SK-N-SH (cell line): ENCODE measurements at regions not wholly inside any gene's neighbourhood (a gene's known extent, or its start where the extent isn't known, plus 50 kb on each side); places are given as distances from the start of the nearest gene placed in this dataset.

Source experiments
- CTCF ChIA-PET: fragments of 300-600, 350-600 bp; formaldehyde crosslinking; extraction: SDS; loops from one replicate; lab custom pipeline; 2021; lab: Yijun Ruan, JAX
- POLR2A ChIA-PET: fragments of 350-600 bp; sonication (Branson Sonifier 250); formaldehyde crosslinking; extraction: SDS; loops from one replicate; lab custom pipeline; 2020; ENCODE audit warnings: antibody characterized with exemption, inconsistent platforms; lab: Yijun Ruan, JAX
- DNase-seq: peaks from one replicate; pipeline ENCODE4 v3.0.0; 2012
- H2AFZ ChIP-seq: fragments of 200-600 bp; sonication (generic); 2 replicates; pipeline ENCODE4 v1.8.1; 2016; ENCODE audit warnings: antibody characterized with exemption, mild to moderate bottlenecking, low read depth
- H3F3A ChIP-seq: fragments of 200-600 bp; sonication (generic); replicated peaks from 2 replicates; pipeline ENCODE3; 2016; ENCODE audit warnings: antibody characterized with exemption, mild to moderate bottlenecking; ENCODE audit not compliant: insufficient read depth
- H3K27ac ChIP-seq, 2 experiments: fragments of 200-500 bp in 1 of 2; fragments of 200-600 bp in 1 of 2; sonication (Bioruptor generic) in 1 of 2; sonication (generic), shearing (Covaris generic) in 1 of 2; 2 replicates each; pipeline versions ENCODE4 v1.5.1 to v1.6.1; 2014 to 2016; ENCODE audit warnings: low read depth in 2 of 2, inconsistent platforms in 1 of 2, low read length in 1 of 2, mild to moderate bottlenecking in 1 of 2, mixed read lengths in 1 of 2
- H3K27me3 ChIP-seq: fragments of 200-600 bp; sonication (generic), shearing (Covaris generic); 2 replicates; pipeline ENCODE4 v1.6.1; 2016; ENCODE audit warnings: mixed run types; ENCODE audit not compliant: insufficient read depth
- H3K36me3 ChIP-seq, 2 experiments: fragments of 200-500 bp in 1 of 2; fragments of 200-600 bp in 1 of 2; sonication (Bioruptor generic) in 1 of 2; sonication (generic) in 1 of 2; replicated peaks in 1 of 2; 2 replicates each; pipeline versions ENCODE3 to v1.5.1; 2014 to 2016; ENCODE audit warnings: low read length in 1 of 2, mild to moderate bottlenecking in 1 of 2; ENCODE audit not compliant: insufficient read depth in 2 of 2, control insufficient read depth in 1 of 2
- H3K4me1 ChIP-seq, 2 experiments: fragments of 200-500 bp in 1 of 2; fragments of 200-600 bp in 1 of 2; sonication (Bioruptor generic) in 1 of 2; sonication (generic), shearing (Covaris generic) in 1 of 2; 2 replicates each; pipeline versions ENCODE4 v1.5.1 to v1.6.1; 2014 to 2016; ENCODE audit warnings: low read depth in 1 of 2, low read length in 1 of 2, mixed run types in 1 of 2; ENCODE audit not compliant: insufficient read depth in 2 of 2, control insufficient read depth in 1 of 2
- H3K4me2 ChIP-seq: fragments of 200-600 bp; sonication (generic), shearing (Covaris generic); 2 replicates; pipeline ENCODE4 v1.6.1; 2017; ENCODE audit warnings: mixed run types
- H3K4me3 ChIP-seq, 2 experiments: fragments of 200-500 bp in 1 of 2; fragments of 200-600 bp in 1 of 2; sonication (Bioruptor generic) in 1 of 2; sonication (generic), shearing (Covaris generic) in 1 of 2; 2 replicates each; pipeline versions ENCODE4 v1.5.1 to v1.8.1; 2014 to 2016; ENCODE audit warnings: low read depth in 2 of 2, inconsistent platforms in 1 of 2, low read length in 1 of 2, mild to moderate bottlenecking in 1 of 2, mixed read lengths in 1 of 2, moderate library complexity in 1 of 2
- H3K79me2 ChIP-seq: fragments of 200-600 bp; sonication (generic); 2 replicates; pipeline ENCODE4 v1.8.1; 2017; ENCODE audit warnings: mild to moderate bottlenecking; ENCODE audit not compliant: insufficient read depth
- H3K9ac ChIP-seq: fragments of 200-600 bp; sonication (generic); 2 replicates; pipeline ENCODE4 v1.6.1; 2017; ENCODE audit warnings: mixed run types
- H3K9me2 ChIP-seq: fragments of 200-600 bp; sonication (generic); 2 replicates; pipeline ENCODE4 v1.6.1; 2017; ENCODE audit warnings: mixed run types
- H3K9me3 ChIP-seq: fragments of 200-600 bp; sonication (generic); 2 replicates; pipeline ENCODE4 v1.6.1; 2017; ENCODE audit warnings: mixed run types, mild to moderate bottlenecking, moderate library complexity
- H4K20me1 ChIP-seq: fragments of 200-600 bp; sonication (generic); 2 replicates; pipeline ENCODE4 v1.6.1; 2017; ENCODE audit warnings: mild to moderate bottlenecking, mixed run types; ENCODE audit not compliant: insufficient read depth
- CHD2 ChIP-seq: fragments of 150-350 bp; IDR thresholded peaks from 2 replicates; pipeline ENCODE4 v1.6.1; 2018; ENCODE audit warnings: low read length; ENCODE audit not compliant: partially characterized antibody
- ELF1 ChIP-seq: IDR thresholded peaks from 2 replicates; pipeline ENCODE4 v1.4.0; 2012
- EP300 ChIP-seq, 2 experiments: IDR thresholded peaks; 2 replicates each; pipeline versions ENCODE4 v1.4.0 to v1.6.1; 2012; ENCODE audit warnings: borderline replicate concordance in 1 of 2, low read depth in 1 of 2, low read length in 1 of 2
- EZH2phosphoT487 ChIP-seq: fragments of 200-600 bp; sonication (generic); IDR thresholded peaks from 2 replicates; pipeline ENCODE4 v1.6.1; 2017; ENCODE audit warnings: low read depth, mixed run types, mild to moderate bottlenecking, antibody characterized with exemption, moderate library complexity, borderline replicate concordance
- FOSL2 ChIP-seq: IDR thresholded peaks from 2 replicates; pipeline ENCODE4 v1.4.0; 2012; ENCODE audit warnings: low read depth, mild to moderate bottlenecking, moderate library complexity, borderline replicate concordance
- GABPA ChIP-seq: IDR thresholded peaks from 2 replicates; pipeline ENCODE4 v1.4.0; 2012; ENCODE audit warnings: low read depth, mild to moderate bottlenecking
- GATA2 ChIP-seq: sonication (generic); formaldehyde crosslinking; IDR thresholded peaks from 2 replicates; pipeline ENCODE4 v1.5.0; 2020; ENCODE audit warnings: mild to moderate bottlenecking, missing genetic modification reagents
- MAX ChIP-seq: IDR thresholded peaks from 2 replicates; pipeline ENCODE4 v1.4.0; 2012; ENCODE audit warnings: low read depth
- MEF2A ChIP-seq: IDR thresholded peaks from 2 replicates; pipeline ENCODE4 v1.4.0; 2012; ENCODE audit warnings: low read depth, borderline replicate concordance
- MXI1 ChIP-seq: IDR thresholded peaks from 2 replicates; pipeline ENCODE4 v1.6.1; 2012; ENCODE audit warnings: mild to moderate bottlenecking, low read depth, low read length, improper control_type of control experiment
- NFIC ChIP-seq: IDR thresholded peaks from 2 replicates; pipeline ENCODE4 v1.4.0; 2012; ENCODE audit warnings: borderline replicate concordance
- NRF1 ChIP-seq: IDR thresholded peaks from 2 replicates; pipeline ENCODE4 v1.6.1; 2012; ENCODE audit warnings: low read depth, mild to moderate bottlenecking, low read length
- PBX3 ChIP-seq: IDR thresholded peaks from 2 replicates; pipeline ENCODE4; 2012
- POLR2AphosphoS5 ChIP-seq: IDR thresholded peaks from 2 replicates; pipeline ENCODE4 v1.6.1; 2012; ENCODE audit warnings: low read depth, low read length
- RAD21 ChIP-seq: IDR thresholded peaks from 2 replicates; pipeline ENCODE4 v1.6.1; 2012; ENCODE audit warnings: mild to moderate bottlenecking, low read length
- TAF1 ChIP-seq: IDR thresholded peaks from 2 replicates; pipeline ENCODE4 v1.6.1; 2012; ENCODE audit warnings: low read depth, mild to moderate bottlenecking, low read length, moderate library complexity, borderline replicate concordance
- USF1 ChIP-seq: IDR thresholded peaks from 2 replicates; pipeline ENCODE4 v1.4.0; 2012; ENCODE audit warnings: low read depth, borderline replicate concordance
- USF2 ChIP-seq: fragments of 150-350 bp; IDR thresholded peaks from 2 replicates; pipeline ENCODE4 v1.6.1; 2017; ENCODE audit warnings: antibody characterized with exemption, low read length, low read depth, borderline replicate concordance
- WGBS: methylation state at CpG from one replicate; pipeline ENCODE4 v1.1.6; 2017; ENCODE audit warnings: low lambda C conversion rate; 5-methylcytosine and 5-hydroxymethylcytosine counted together
- TF ChIP-seq, protein P1 (sequence below): IDR thresholded peaks from 2 replicates; pipeline ENCODE4 v1.6.1; 2012; ENCODE audit warnings: mild to moderate bottlenecking, low read depth, low read length, moderate library complexity
- TF ChIP-seq, protein P2 (sequence below): fragments of 150-350 bp; IDR thresholded peaks from 2 replicates; pipeline ENCODE4 v1.6.1; 2016; ENCODE audit warnings: mild to moderate bottlenecking, low read depth, low read length

- H3K4me1 ChIP-seq = peaks cover 29 to 38% of the 10 kb centered on the region in 2 experiments
- TF ChIP-seq PBX3 (peak; percentile 48; the same call in 1 of the 2 replicates), TAF1 (no peak), ELF1 (no peak), MEF2A (no peak), NFIC (no peak), MAX (no peak), POLR2AphosphoS5 (no peak)
- TF ChIP-seq, protein P1, sequence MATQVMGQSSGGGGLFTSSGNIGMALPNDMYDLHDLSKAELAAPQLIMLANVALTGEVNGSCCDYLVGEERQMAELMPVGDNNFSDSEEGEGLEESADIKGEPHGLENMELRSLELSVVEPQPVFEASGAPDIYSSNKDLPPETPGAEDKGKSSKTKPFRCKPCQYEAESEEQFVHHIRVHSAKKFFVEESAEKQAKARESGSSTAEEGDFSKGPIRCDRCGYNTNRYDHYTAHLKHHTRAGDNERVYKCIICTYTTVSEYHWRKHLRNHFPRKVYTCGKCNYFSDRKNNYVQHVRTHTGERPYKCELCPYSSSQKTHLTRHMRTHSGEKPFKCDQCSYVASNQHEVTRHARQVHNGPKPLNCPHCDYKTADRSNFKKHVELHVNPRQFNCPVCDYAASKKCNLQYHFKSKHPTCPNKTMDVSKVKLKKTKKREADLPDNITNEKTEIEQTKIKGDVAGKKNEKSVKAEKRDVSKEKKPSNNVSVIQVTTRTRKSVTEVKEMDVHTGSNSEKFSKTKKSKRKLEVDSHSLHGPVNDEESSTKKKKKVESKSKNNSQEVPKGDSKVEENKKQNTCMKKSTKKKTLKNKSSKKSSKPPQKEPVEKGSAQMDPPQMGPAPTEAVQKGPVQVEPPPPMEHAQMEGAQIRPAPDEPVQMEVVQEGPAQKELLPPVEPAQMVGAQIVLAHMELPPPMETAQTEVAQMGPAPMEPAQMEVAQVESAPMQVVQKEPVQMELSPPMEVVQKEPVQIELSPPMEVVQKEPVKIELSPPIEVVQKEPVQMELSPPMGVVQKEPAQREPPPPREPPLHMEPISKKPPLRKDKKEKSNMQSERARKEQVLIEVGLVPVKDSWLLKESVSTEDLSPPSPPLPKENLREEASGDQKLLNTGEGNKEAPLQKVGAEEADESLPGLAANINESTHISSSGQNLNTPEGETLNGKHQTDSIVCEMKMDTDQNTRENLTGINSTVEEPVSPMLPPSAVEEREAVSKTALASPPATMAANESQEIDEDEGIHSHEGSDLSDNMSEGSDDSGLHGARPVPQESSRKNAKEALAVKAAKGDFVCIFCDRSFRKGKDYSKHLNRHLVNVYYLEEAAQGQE = no peak
- TF ChIP-seq, protein P2, sequence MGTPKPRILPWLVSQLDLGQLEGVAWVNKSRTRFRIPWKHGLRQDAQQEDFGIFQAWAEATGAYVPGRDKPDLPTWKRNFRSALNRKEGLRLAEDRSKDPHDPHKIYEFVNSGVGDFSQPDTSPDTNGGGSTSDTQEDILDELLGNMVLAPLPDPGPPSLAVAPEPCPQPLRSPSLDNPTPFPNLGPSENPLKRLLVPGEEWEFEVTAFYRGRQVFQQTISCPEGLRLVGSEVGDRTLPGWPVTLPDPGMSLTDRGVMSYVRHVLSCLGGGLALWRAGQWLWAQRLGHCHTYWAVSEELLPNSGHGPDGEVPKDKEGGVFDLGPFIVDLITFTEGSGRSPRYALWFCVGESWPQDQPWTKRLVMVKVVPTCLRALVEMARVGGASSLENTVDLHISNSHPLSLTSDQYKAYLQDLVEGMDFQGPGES = no peak
- H3K79me2 ChIP-seq = no peaks in the 10 kb centered on the region
- no peaks in the 10 kb centered on the region for H3K27me3 ChIP-seq
- no peak for DNase-seq
- H3K4me3 ChIP-seq = no peak overlapping the region
- no peak overlapping the region for H3K9ac ChIP-seq
- WGBS = 27% methylated on average over 2 of the region's 2 CpGs
- ChIA-PET POLR2A (no interaction called here), CTCF (interaction anchor here (1.1 to 1.8 kb wide), 2 partner anchors 9 to 34 kb away, joined by 3 to 4 read pairs; no protein-coding TSS in a partner anchor)
- H3K4me2 ChIP-seq = no peak overlapping the region
- H3K9me2 ChIP-seq = no peaks in the 10 kb centered on the region
- H3K36me3 ChIP-seq = no peaks in the 10 kb centered on the region
- no peaks in the 10 kb centered on the region for H3K9me3 ChIP-seq
- H4K20me1 ChIP-seq = no peaks in the 10 kb centered on the region
- H3F3A ChIP-seq = peaks cover 29% of the 10 kb centered on the region
- H3K27ac ChIP-seq = peak overlapping the region; percentile 98 to 100
- H2AFZ ChIP-seq = no peak overlapping the region
These were observed 108.4 kb upstream of the RPS23 start for GRCh38 chr5:82386576-82386975.

- H3K9me2 ChIP-seq = no peaks in the 10 kb centered on the region
- H3K27ac ChIP-seq = peak overlapping the region in 1 of 2 experiments; percentile 34; a peak in 1 of 4 replicates
- ChIA-PET POLR2A (no interaction called here), CTCF (no interaction called here)
- WGBS = 80% methylated on average over 6 of the region's 6 CpGs
- no peaks in the 10 kb centered on the region for H4K20me1 ChIP-seq
- H2AFZ ChIP-seq = no peak overlapping the region
- H3K4me2 ChIP-seq = no peak overlapping the region
- H3K36me3 ChIP-seq = no peaks in the 10 kb centered on the region
- peaks cover 19 to 33% of the 10 kb centered on the region in 2 experiments for H3K4me1 ChIP-seq
- H3K27me3 ChIP-seq = no peaks in the 10 kb centered on the region
- H3F3A ChIP-seq = peaks cover 17% of the 10 kb centered on the region
- H3K9ac ChIP-seq = no peak overlapping the region
- no peaks in the 10 kb centered on the region for H3K79me2 ChIP-seq
- H3K4me3 ChIP-seq = no peak overlapping the region
- DNase-seq = no peak
- no peaks in the 10 kb centered on the region for H3K9me3 ChIP-seq
- TF ChIP-seq FOSL2 (no peak), USF1 (no peak), CHD2 (no peak), EP300 (IDR thresholded peaks at IDR 0.05; ENCODE audit: borderline replicate concordance in 1 of 2, low read depth in 1 of 2, low read length in 1 of 2) (no peak), NRF1 (no peak), USF2 (no peak), ELF1 (no peak), GABPA (no peak), EZH2phosphoT487 (no peak), MXI1 (no peak), RAD21 (no peak), GATA2 (no peak)
These were observed 106.0 kb upstream of the RPS23 start for GRCh38 chr5:82384034-82384750.
